CD4-positive, alpha-beta T cell treated with Interleukin-10 for 1 hour (primary cell): ENCODE measurements at regions not wholly inside any gene's neighbourhood (a gene's known extent, or its start where the extent isn't known, plus 50 kb on each side); places are given as distances from the start of the nearest gene placed in this dataset.

Source experiments
- DNase-seq: peaks from one replicate; pipeline ENCODE4 v3.0.0-alpha.2; 2020

DNA sequence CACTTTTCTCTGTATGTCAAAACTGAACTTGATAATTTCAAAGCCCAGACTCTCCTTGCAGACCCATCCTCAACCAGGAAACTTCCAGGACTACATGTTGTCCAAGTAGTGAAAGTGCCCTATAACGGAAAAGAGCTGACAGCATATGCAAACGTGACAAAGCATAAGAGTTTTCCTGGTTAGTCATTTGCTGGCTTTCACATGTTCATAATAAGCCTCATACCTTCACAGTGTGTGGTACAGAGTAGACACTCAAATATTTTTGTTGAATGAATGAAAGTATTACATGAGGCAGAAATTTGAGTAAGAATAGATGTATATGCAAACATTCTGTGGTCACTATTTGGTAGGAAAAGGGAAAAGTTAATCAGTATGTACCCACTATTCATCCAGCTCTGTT, 473.3 kb downstream of the MRPL39 start:
- no peak for DNase-seq

DNA sequence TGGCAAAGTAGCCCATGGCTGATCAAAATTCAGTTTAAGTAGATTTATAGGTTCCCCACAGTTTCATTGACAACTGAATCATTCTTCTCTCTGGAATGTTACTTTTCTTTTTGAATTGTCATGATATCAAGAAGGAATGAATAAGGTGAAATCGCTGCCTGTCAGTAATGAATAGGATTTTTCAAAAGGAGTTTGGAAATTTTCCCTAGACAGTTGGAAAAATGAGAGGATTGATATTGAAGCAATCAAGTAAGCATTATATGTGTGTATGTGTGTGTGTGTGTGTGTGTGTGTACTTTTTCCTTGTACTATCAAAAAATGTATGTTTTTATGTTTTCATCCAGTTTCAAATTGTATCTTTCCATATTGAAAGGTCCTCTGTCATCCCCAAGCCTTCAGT, 479.5 kb downstream of the MRPL39 start:
- DNase-seq = no peak

DNA sequence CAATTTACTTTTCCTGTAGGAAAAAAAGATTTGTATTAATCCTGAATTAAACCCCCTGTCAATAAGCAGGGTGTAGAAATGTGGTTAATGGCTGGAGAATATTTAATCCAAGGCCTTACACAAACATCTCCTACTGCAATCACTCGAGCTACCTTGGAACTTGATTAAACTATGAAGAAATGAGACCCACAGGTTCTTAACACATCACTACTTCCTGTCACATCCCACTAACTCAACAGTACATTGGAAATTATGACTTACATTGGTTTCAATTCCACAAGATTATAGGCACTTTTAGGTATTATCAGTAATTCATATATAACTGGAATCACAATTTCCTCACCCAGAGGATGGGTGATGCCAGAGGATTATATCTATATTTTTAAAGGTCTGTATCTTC, 480.3 kb downstream of the MRPL39 start:
- no peak for DNase-seq

- DNase-seq = no peak
Measured at GRCh38 chr21:25126564-25126963, 480.7 kb downstream of the MRPL39 start.

DNA sequence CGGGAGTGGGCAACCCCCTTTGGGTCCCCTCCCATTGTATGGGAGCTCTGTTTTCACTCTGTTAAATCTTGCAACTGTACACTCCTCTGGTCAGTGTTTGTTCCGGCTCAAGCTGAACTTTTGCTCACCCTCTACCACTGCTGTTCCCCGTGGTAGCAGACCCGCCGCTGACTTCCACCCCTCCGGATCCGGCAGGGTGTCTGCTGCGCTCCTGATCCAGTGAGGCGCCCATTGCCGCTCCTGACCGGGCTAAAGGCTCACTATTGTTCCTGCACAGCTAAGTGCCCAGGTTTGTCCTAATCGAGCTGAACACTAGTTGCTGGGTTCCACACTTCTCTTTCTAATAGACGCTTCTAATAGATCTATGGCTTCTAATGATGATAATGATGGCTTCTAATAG, 488.6 kb downstream of the MRPL39 start:
- no peak for DNase-seq

DNA sequence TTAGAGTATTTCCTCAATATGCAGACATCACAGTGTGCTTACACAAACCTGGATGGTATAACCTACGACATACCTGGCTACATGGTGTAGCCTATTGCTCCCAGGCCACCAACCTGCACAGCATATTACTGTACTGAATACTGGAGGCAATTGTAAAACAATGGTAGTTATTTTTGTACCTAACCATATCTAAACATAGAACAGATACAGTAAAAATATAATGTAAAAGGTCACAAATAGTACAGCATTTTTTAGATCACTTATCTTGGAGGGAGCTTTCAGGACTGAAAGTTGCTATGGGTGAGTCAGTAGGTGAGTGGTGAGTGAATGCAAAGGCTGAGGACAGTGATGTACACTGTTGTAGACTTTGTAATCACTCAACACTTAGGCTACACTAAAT, 492.3 kb downstream of the MRPL39 start:
- no peak for DNase-seq

GRCh38 chr21:25107708-25108107, 499.6 kb downstream of the MRPL39 start:
- DNase-seq = no peak

DNA sequence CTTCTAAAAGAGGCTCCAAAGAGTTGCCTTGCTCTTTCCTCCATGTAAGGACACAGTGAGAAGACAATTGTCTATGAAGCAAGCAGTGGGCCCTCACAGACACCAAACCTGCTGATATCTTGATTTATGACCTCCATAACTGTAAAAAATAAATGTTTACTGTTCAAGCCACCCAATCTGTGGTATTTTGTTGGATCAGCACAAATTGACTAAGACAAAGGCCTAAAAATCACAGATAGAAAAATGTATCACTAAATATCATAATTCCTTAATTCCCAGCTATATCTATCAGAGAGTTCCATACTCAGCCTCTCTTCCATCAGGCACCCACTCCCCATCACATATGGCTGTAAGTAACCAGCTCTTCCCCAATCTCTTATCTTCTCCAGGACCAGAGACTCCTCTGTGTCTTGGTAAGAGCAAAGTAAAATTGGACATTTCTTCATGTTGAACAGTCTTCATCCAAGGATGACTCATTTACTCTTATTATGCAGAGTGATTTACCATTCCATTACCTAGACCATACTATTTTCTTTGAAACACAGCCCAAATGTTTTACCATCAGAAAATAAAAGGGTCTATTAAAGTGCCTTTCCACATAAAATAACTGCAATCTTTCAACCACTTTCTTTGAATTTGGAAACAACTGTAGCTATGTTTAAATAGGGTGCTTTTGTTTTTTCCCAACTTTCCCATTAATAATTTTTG, 503.6 kb downstream of the MRPL39 start:
- no peak for DNase-seq

- no peak for DNase-seq
Measured at GRCh38 chr21:25097648-25098047, 509.6 kb downstream of the MRPL39 start.

DNA sequence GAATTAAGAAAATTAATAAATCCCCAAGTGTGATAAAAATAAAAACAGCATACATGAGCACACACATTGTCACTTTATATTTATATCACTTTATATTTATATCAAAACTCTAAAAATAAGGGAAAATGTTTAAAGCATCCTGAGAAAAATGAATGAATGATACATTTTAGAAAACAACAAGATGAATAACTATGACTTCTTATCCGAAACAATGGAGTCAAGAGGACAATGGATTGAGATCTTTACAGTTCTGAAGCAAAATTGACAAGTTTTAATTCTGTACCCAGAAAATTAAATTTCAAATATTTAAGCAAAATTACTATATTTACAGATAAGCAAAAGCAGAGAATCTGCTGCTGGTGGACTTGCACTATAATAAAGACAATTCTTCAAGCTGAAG, 512.6 kb downstream of the MRPL39 start:
- no peak for DNase-seq

DNA sequence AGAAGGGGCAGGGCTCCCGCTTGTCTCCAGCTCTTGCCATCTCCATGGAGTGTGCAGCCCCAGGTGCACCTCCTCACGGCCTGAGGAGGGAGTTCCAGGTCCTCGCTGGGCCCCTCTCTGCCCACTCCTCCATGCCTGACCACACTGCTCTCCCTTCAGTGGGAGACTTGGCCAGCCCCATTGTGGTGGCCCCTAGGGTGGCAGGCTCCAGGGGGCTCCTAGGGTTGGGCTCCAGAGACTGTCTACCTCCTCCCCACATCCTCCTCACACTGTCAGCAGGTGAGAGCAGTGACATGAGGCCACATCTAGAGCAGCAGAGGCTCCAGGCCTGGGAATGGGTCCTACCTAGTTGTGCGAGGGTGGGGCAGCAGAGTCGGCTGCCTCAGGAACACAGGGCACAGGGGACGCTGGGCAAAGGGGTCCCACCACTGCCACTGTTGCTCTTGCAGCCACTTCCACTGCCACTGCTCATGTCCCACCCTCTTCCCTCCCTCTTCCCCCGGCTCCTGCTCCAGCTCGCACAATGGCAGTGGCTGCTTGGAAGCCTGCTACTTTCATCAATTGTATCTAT, 514.8 kb downstream of the MRPL39 start:
- no peak for DNase-seq

DNA sequence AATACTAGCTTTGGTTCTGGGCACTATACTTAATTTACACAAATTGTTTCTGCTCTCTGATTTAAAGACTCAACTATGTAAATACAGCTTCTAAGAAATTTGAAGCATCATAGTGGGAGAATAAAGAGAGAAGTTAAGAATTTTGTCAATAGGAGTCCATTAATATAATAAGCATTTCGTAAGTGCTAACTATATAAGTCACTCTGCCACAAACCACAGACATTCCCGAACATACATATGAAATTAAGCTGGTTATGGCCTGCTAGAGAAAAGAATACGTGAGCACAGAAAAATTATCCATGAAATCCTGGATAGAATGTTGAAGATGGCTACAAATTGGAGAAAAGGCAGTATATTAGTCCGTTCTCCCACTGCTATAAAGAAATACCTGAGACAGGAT, 526.2 kb downstream of the MRPL39 start:
- no peak for DNase-seq

- DNase-seq = no peak
Measured at GRCh38 chr21:25080661-25081060, 526.6 kb downstream of the MRPL39 start.

DNA sequence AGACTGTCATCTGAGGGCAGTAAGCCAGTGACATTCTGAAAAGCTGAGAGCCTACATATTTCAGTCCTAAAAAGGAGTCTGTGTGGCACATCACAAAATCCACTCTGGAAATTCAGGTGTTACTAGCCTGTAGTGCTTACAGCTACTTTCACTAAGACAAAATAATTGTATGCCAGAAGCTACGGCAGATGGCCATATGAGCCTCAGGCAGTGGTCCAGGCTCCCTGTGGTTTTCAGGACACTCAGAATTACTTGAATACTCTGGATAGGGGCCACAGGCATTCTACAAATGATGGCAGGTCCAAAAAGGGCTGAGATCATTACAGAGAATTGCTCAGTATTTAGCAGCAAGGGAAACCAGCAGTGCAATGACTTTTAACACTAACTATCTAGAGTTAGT, 527.1 kb downstream of the MRPL39 start:
- no peak for DNase-seq

DNA sequence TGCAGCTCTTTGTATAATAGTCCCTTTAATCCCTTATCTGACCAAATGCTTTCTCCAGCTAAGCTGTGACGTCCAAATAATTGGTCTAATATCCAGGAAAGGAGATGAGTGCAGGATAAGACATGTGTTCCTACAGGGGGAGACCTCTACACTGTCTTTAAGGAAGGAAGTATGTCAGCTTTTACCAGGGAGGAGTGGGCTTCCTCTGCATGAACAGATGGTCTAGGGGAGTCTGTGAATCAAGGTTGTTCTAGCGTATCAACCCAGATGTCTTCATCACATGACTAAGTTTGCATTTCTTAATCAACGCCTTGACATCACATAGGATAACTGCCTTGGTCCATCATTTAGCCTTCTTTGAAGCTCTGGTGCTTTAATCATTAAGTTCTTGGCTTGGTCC, 528.2 kb downstream of the MRPL39 start:
- no peak for DNase-seq

DNA sequence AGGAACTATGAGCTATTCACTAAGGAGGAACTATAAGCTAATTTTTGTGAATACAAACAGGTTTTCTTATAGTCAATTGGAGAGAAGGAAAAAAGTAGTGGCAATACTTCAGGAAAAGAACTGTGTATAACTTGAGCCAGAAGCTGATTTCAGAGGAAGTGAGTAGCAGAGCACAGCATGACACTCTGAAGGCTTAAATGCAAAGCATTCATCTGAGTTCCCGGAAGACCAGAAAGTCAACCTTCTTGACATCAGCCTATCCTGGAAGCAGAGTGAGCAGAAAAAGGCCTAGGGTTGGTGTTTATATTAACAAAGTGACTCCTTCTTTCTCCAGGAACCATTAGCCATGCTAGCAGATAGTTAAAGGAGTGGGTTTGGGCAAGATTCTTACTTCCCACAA, 545.2 kb downstream of the MRPL39 start:
- DNase-seq = no peak

DNA sequence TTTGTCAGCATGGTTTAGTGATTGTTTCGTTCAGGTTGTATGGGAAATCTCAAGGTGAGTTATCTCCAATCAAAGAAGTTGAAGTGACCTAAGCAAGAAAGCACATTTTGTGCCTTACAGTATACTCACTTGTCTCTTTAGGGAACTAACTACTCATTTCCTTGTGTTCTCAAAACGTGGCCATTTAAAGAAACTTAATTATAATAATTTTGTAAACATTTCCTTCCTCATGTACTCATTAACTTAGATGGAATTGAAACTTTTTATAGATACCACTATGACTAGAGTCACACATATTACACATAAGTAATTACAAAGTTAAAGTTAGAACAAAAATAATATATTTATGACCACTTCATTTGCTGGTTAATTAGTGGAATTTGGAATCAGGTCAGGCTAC, 552.6 kb downstream of the MRPL39 start:
- DNase-seq = no peak

GRCh38 chr21:25039461-25040380, 567.6 kb downstream of the MRPL39 start:
- no peak for DNase-seq

GRCh38 chr21:25036775-25037174, 570.5 kb downstream of the MRPL39 start:
- DNase-seq = no peak

DNA sequence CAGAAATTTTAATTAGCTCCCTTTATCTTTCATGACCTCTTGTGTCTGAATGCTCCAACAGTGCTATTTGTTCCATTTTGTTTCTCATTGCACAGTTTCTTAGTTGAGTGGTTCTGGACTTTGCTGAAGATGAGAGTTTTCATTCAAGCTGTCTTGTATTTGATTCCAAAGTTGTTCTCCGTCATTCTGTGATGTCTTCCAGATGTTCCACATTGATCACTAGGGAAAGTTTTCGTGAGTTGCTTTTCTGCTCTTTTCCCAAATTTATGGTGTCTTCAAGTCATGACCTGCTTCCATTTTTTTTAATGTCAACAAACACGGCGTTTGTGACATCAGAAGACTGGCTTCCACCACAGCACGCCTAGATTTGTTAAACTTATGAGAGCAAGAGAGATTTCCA, 575.5 kb downstream of the MRPL39 start:
- no peak for DNase-seq

DNA sequence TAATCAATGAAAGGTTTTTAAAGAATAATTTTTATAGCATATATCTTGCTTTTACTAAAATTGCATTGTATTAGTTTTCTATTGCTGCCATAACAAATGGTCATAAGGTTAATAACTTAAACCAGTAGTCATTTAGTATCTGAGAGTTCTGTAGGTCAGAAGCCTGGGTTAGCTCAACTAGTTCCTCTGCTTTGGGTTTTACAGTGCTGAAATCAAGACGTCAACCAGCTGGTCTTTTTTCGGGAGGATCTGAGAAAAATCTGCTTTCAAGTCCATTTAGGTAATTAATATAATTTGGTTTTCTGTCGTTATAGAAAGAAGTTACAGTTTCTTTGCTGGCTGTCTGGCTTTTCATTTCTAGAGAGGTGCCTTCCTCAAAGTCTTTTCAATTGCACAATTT, 577.7 kb downstream of the MRPL39 start:
- DNase-seq = no peak

DNA sequence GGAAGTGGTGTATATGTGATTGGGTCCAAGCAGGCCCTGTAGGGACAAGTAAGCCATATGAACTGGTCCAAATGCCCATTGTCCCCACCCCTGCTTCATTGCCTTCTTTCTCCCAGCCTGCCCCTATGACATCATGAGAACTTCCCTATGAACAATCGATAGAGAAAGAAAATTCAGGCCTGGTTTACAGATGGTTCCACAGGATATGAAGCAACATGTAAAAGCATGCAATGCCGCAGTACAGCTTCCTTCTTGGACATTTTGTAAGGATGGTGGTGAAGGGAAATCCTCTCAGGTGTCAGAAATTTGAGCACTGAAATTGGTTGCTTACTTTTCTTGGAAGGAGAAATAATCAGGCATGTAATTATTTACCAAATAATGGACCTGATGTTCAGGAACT, 581.7 kb downstream of the MRPL39 start:
- no peak for DNase-seq

DNA sequence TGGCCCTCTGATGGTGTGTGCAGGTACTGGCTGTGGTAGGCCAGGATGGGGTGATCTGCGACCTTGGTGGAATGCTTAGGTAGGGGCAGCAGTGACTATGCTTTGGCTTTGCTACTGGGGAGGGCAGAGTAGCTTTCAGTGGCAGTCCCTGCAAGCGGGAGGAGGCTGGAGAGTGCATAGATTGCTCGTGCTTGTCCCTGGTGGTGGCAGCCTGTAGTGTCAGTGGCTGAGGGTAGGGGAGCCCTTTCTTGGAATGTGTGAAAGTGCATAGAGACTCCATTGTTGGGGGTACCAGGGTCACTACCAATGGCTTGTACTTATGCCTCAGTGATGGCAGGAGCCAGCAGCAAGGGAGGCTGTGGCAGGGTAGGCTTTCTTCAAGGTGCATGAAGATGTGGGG, 582.6 kb downstream of the MRPL39 start:
- no peak for DNase-seq

DNA sequence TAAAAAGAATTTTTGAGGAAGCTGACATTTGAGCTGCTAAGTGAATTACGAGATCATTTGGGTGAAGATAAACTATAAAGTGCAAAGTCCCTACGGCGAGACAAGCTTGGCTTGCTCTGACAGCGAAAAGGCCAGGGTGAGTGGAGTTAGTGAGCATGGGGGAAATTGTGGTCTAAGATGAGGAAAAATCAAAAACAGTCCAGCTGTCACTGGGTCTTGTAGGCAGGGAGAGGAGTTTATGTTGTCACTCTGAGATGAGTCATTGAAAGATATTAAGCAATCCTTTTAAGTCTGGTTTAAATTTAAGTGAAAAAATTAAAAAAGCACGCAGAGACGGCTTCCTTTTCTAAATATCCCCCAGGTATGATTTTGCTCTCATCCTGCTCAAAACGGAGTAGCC, 601.9 kb downstream of the MRPL39 start:
- DNase-seq = no peak
